NCI-H2227 treated with DMSO at 0.1 percent for 48 hours (cell line): ENCODE measurements at regions not wholly inside any gene's neighbourhood (a gene's known extent, or its start where the extent isn't known, plus 50 kb on each side); places are given as distances from the start of the nearest gene placed in this dataset.
"Not testable (repeated sequence)": the region's sequence is repeated elsewhere in the genome, so short reads cannot be mapped to it uniquely, and the experiment has no call there.

Experiments
- DNase-seq: peaks from one replicate; lab custom pipeline; 2025; lab: John Stamatoyannopoulos, UW

DNA sequence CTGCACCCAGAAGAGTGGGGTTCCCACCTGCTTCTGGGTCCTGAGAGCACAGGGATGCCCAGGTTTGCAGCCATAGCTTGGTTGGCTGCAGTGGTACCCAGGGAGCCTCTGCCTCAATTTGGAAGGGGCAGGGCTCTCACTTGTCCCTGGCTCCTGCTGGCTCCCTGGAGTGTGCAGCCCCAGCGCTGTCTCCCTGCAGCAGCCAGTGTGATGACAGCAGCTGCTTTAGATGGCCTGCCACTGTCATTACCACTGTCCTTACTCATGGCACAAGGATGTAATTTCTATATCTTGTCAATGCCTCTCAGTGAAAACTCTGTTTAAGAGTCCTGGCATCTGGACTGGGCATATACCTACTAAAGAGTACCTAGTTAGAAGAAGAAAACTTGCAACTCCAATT is 250.9 kb downstream of the KIF20B start:
- no peak for DNase-seq

DNA sequence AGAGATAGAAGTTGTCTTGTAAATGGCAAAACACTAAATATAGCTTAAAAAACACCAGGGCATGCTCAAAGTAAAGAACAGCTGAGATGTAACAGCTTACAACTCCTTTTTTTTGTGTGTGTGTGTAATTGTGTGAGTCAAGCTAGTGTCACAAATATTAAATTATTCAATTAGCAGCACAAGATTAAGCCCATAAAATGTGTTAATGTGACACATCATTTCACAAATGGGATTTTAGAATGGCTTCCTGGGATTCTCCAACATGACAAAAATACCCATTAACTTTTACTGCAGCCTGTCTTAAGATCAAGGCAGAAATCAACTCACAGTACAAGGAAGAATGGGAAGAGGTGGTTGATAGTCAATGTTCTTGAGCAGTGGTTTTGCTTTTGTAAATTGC is 251.4 kb downstream of the KIF20B start:
- DNase-seq: no peak

DNA sequence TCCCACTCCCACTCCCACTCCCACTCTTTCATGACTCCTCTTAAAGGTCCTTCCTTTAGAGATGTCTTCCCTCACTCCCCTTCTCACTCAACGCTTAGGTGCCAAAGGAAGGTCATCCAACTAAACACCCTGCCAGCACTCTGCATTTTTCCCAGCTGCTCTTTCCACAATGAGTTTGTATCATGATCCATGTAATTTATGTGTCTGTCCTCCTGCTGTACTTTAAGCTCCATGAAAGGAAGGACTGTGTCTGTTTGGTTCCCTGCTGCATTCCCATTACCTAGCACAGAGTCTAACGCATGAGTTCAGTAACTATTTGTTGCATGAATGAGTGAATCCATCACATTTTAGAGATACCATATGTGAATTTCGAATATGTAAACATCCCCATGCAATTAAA is 252.7 kb downstream of the KIF20B start:
- DNase-seq: no peak

DNA sequence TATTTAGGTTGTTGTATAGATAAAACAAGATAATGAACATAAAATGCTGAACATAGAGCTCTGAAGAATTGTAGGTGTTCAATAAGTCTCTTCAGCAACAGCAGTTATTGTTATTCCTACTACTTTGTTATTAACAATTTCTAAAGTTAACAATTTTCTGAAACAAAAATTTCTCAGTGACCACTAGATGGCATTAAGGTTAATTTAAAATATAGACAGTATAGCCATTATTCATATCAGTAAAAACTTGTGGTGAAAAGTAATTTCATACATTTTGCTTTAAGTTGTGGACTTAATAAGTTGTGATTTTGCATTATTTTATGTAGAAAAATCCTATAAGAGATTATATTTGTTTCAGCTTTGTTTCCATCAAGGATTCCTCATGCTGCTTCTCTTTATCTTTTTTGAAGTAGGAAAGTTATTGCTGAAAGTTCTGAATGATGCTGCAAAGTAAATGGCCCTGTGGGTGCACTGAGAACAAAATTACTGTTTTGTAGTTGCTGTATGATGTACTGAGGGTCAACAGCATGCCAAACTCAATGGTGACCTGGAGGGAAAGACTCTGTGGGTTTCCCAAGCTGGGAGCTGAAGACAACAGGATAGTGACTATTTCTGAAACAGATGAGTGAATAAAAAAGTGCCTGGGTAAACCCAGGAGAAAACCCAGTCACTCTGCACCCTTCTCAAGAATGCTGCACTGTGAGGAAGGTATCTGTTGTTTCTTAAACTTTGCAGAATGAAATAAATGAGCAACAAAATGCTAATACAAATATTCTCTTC is 253.6 kb downstream of the KIF20B start:
- DNase-seq: no peak

DNA sequence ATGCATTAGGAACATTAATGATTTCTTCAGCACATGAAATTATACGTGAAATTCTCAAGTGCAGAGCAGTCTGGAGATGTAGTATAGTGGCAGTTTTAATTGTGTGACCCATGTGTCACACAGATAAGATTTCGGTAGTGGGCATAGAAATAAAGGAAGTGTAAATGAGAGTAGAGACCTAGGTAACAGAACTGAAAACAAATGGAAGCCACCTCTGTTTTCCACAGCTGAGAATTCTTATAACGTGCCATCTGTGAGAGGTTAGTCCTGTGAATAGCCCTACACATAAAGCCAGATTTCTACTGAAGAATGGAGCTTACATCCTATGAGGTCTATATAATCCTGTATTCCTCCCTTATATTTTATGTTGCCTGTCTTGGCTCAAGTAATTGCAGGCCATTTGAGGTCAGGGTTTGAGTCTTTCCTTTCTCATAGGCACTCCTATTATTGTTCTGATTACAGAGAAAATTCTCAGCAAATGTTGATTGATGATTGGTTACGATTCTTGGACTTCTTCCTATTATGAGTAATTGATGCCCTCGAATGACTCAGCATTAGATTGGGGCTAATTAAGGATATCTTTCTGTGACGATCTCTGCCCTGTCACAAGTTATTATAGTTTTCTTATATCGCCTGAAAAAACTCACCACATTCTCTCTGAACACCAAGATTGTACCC is 258.2 kb downstream of the KIF20B start:
- no peak for DNase-seq

DNA sequence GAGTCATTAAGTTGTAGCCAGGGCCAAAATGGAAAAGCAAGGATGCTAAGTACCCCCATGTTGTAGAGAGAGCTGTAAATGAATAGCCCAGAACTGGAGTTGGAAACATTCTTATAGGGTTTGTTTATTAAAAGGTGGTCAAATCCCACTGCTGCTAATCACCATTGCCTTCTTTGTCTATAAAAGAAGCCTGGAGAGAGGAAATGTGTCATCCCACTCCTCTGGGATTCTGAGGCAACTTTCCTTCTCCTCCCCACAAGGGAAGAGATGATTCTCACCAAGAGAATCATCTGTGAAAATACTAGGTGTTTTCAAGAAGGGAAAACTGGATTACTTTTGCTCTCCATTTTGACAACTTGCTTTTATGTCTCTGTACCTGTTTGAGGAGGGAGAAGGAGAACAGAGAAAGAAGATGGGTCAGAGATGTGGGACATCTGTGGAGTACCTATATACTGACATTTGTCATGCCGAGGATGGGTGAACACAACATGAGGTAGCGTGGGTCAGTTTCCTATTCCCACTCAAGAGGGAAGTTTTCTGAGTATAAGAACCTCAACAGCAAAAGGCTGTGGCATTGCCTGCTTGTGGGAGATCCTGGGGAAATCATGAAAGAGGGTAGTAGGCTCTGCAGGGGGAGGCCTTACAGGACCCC is 262.2 kb downstream of the KIF20B start:
- no peak for DNase-seq

DNA sequence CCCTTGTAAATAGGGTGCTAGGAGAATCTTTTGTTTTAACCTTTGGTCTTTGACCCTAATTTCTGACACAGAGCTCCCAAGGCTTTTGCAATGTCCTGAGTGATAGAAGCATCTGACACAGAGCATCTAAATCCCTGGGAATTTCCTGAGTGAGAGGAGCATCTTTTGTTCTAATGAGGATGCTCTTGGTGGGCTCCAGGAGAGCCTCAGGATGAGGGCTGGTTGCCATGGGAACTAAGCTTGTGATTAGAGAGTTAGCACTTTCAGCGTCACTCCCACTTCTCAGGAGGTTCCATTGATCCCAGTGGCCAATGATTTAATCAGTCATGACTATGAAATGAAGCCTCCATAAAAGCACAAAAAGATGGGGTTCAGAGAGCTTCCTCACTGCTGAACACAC is 264.8 kb downstream of the KIF20B start:
- no peak for DNase-seq

DNA sequence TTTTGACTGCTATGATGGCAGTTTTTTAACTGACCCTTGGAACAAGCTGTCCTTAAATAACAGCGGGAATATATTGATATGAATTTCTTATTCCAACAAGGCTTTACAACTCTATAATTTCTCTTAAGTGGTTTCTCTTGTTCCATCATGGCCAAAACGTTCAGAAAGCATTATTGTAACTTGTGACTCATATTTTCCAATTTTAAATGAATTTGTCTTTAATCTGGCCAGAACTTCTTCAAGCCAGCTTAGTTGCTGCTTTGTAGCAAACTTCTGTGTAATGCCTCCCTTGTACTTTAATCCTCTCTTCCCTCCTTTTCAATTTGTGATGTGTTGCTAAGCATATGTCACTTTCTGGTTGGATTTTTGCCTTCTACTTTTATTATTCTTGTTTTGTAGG is 271.9 kb downstream of the KIF20B start:
- no peak for DNase-seq

DNA sequence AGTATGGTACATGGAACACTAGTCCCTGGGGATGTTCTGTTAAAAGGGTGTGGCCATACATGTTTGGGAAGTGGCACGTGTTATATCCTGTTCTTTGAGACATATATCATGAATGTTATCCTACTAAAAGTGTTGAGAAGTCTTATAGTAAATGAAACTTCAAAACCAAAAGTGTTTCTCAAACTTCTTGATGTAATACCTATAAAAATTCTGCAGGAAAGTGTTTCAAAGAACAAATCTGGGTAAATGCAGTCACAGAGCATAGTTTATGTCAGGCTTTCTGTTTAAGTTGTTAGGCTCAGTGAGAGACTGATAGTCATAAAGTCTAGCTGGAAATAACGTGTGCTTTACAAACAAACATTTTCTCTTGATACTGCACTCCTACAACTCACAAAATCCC is 273.7 kb downstream of the KIF20B start:
- no peak for DNase-seq

DNA sequence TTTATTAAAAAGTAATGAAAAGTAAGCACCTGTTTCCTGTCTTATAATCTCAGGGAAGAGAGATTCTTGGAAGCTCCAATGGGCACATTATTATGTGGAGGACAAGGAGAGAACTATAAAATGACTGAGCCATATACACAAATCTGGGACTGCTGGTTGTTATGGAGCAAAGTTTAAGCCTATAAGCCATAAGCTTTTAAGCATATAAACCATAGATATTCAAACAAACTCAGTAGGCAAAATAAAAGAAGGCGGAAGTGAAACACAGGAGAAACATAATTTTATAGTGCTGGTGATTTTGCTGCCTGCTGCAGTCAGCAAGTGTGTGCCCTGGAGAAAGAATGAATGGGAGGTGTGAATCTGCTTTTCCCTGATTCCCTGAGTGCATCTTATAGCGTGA is 274.4 kb downstream of the KIF20B start:
- DNase-seq: no peak

DNA sequence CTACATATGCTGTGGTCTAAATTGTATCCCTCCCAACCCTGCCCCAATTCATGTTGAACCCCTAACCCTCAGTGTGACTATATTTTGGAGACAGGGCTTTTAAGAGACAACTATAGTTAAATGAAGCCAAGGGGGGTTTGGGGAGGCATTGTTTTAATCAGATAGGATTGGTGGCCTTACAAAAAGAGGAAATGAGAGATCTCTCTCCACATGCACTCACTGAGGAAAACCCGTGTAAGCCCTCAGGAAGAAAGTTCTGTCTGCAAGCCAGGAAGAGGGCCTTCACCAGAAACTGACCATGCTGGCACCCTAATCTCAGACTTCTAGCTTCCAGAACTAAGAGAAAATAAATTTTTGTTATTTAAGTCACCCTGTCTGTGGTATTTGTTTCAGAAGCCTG is 276.7 kb downstream of the KIF20B start:
- no peak for DNase-seq

DNA sequence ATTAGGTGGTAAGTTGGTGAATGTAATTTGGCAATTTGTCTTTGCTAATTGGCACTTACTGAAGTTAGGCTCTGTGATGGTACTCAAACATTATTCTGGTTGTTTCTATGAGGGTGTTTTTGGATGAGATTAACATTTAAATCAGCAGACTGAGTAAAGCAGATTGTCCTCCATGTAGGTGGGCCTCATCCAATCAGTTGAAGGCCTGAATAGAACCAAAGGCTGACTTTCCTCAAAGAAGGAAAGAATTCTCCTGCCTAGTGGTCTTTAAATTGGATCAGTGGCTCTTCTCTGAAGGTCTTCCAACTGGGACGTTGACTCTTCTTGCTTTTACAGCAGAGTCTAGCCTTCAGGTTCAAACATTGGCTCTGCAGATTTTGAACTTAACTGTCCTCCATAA is 278.3 kb downstream of the KIF20B start:
- DNase-seq: no peak

DNA sequence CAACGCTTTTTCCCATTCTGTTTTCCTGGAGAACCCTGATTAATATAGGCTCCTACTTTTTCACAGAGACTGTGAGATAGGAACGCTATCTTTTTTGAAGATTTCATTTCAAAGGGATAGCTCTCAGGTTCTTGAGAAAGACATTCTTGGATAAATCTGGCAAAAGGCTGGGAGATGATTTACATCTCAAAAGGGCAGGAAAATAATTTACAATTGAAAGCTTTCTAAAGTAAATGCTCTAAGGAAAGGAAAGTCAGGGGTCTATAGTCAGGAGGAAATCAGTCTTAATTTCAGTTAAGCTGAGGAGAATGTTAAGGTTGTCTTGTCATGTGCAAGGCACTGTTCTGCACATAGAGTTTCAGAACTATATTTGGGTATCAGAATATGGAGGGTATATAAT is 278.8 kb downstream of the KIF20B start:
- no peak for DNase-seq

DNA sequence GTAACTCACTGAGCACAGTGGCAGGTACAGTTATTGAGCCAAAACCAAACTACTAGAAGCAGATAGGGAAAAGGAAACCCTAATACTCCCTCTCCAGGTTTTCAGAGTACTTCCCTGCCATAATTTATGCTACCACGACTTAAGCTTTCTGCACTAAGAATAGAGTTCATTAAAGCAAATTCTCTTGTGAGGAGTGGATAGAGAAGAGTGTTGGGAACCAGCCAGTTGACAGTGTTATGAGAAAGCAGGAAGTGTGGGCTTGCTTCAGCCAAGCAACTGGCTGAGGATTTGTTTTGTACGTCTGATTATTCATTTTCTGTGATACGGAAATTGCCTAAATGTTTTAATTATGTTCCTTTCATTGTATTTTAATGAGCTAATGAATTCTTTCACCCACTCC is 280.5 kb downstream of the KIF20B start:
- no peak for DNase-seq

DNA sequence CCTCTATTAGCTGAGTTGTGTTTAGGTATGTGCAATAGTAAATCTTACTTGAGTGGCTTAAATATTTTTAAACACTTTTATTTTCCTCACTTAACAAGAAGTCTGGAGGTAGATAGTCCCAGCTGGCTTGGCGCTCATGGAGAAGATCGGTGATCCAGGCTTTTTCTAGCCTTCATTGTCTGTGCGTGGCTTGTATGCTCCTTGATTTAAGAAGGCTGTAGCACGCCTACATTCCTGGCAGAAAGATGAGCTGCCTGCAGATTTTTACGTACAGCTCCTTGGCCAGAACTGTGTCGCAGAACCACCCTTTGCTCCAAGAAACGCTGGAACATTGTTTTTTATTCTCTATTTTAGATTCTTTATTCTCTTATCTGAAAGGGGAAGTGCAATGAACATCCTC is 284.1 kb downstream of the KIF20B start:
- DNase-seq: no peak

DNA sequence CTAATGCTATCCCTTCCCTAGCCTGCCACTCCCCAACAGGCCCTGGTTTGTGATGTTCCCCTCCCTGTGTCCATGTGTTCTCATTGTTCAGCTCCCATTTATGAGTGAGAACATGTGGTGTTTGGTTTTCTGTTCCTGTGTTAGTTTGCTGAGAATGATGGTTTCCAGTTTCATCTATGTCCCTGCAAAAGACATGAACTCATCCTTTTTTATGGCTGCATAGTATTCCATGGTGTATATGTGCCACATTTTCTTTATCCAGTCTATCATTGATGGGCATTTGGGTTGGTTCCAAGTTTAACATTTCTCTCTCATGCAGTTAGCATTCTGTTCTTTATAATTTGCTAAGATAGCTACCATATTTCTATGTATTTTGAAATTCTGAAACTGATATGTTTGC is 287.0 kb downstream of the KIF20B start:
- DNase-seq: not testable (repeated sequence)

DNA sequence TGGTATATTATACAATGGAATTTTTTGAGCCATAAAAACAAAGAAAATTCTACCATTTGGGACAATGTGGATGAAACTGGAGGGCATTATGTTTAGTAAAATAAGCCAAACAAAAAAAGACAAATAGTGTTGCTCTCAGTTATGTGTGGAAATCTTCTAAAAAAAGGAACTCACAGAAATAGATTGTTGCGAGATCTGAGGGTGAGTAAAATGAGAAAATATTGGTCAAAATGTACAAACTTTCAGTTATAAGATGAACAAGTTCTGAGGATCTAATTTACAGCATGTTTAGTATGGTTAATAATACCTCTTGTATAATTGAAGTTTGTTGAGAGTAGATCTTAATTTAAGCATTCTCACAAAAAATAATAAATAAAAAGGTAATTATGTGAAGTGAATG is 291.2 kb downstream of the KIF20B start:
- no peak for DNase-seq

DNA sequence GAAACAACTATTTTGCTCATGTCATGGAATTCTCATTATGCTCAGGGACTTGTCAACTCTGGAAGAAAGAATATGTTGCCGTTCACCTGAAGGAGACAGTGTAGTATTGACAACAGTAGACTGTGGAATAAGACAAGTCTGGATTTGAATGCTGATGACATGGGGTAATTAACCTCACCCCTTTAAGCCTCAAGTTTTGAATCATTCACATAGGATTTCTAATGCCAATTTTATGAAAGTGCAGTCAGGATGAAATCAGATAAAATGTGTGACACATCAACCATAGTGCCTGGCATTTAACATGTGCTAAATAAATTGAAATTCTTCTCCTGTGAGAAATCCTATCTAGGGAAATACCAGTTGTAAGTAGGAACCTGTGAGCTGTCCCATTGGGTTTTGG is 305.8 kb downstream of the KIF20B start:
- no peak for DNase-seq

DNA sequence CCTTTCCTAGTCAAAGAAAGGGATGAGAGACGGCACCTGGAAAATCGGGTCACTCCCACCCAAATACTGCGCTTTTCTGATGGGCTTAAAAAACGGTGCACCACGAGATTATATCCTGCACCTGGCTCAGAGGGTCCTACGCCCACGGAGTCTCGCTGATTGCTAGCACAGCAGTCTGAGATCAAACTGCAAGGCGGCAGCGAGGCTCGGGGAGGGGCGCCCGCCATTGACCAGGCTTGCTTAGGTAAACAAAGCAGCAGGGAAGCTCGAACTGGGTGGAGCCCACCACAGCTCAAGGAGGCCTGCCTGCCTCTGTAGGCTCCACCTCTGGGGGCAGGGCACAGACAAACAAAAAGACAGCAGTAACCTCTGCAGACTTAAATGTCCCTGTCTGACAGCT is 309.9 kb downstream of the KIF20B start:
- not testable (repeated sequence) for DNase-seq

DNA sequence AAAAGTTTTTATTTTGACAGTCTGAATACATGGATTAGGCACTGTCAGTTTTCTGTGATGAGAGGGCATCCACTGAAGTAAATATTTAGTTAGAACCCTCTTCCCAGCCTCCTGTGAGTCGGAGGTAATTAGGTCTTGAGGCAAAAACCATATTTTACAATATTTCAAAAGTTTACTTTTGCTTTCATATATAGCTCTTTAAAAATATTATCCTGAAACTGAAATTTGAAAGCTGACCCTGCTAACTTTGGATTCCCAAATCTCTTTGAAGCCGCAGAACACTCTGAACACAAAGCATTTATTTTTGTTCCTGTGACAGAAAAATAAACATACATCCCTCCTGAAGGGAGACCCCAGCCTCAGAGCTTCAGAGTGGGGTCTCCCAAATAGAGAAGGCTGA is 317.4 kb downstream of the KIF20B start:
- DNase-seq: no peak

DNA sequence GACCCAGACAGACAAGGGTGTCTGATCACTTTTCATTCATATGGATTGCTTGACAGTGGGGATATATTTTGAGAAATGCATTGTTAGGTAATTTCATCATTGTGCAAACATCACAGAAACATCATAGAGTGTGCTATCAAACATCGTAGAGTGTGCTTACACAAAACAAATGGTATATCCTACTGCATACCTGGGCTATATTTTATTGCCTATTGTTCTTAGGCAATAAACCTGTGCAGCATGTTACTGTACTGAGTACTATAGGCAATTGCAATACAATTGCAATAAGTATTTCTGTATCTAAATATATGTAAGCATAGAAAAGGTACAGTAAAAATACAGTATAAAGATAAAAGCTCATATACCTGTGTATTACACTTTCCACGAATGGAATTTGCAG is 319.1 kb downstream of the KIF20B start:
- DNase-seq: no peak

DNA sequence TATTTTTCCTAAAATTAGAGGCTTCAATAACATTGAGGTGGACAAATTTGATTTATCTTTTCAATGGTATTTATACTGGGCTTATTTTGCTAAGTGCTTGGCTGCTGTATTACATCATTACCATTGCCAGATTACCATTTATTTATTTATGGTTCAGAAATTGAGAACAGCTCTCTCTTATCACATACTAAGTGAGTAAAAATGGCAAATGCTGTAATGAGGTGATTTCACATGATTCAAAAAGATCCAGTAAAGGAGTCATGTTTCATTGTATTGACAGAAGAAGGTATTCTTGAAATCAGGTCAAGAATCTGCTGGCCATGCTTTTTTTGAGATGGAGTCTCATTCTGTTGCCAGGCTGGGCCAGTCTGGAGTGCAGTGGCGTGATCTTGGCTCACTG is 322.6 kb downstream of the KIF20B start:
- DNase-seq: no peak

DNA sequence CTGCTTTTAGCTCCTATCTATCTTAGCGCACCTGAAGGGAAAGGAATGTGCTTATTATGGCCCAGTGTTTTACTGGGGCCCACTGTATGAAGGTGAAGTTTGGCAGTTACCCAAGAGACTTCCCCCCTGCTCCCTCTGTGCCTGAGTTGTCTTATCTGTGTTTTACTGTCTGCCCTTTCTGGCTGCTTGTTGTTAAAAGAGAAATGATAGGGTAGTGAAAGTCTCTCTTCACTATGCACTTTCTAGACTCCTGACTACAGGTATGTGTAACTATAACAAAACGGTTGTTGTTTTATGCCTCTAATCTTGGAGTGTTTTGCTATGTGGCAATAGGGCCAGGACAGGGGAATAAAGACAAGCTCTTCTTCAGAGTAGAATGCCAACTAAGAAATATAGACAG is 326.9 kb downstream of the KIF20B start:
- DNase-seq: no peak
